ENCODE measurements at regions not wholly inside any gene's neighbourhood (a gene's known extent, or its start where the extent isn't known, plus 50 kb on each side); places are given as distances from the start of the nearest gene placed in this dataset.

GRCh38 chr10:47225928-47226645 lies 73.9 kb upstream of the GDF10 start:
- TF ChIP-seq ZNF391 (tag by site-specific recombination; IDR thresholded peaks at IDR 0.05; ENCODE audit: borderline replicate concordance, low read depth) (no peak), GLI4 (tag by site-specific recombination; IDR thresholded peaks at IDR 0.05) (no peak), SALL2 (tag by site-specific recombination; IDR thresholded peaks at IDR 0.05; ENCODE audit: borderline replicate concordance) (no peak), ZNF660 (tag by site-specific recombination; IDR thresholded peaks at IDR 0.05) (no peak), ZNF621 (tag by site-specific recombination; IDR thresholded peaks at IDR 0.05) (no peak), ZNF221 (tag by site-specific recombination; IDR thresholded peaks at IDR 0.05; ENCODE audit: borderline replicate concordance) (no peak), OVOL3 (tag by site-specific recombination; IDR thresholded peaks at IDR 0.05) (no peak), ZNF560 (tag by site-specific recombination; IDR thresholded peaks at IDR 0.05; ENCODE audit: borderline replicate concordance) (no peak), ZNF416 (tag by site-specific recombination; IDR thresholded peaks at IDR 0.05) (no peak), ZNF112 (tag by site-specific recombination; IDR thresholded peaks at IDR 0.05) (no peak), ZNF449 (tag by site-specific recombination; IDR thresholded peaks at IDR 0.05) (no peak), ZNF10 (tag by site-specific recombination; IDR thresholded peaks at IDR 0.05) (no peak), ZNF280D (tag by site-specific recombination; IDR thresholded peaks at IDR 0.05) (no peak), ZNF664 (tag by site-specific recombination; IDR thresholded peaks at IDR 0.05) (no peak), INSM2 (tag by site-specific recombination; IDR thresholded peaks at IDR 0.05) (no peak)
- Histone ChIP-seq H3K27ac (ENCODE audit: extremely low read depth, low read depth, low read length) (no peak overlapping the region), H3K9me3 (ENCODE audit: control insufficient read depth, insufficient read depth, low read depth, low read length) (no peaks in the 10 kb centered on the region), H3K4me1 (ENCODE audit: control insufficient read depth, insufficient read depth, low read length) (no peaks in the 10 kb centered on the region), H3K36me3 (ENCODE audit: control insufficient read depth in 2 of 2, insufficient read depth in 1 of 2, low read length in 2 of 2) (no peaks in the 10 kb centered on the region), H3K4me3 (ENCODE audit: low read depth, low read length) (no peak overlapping the region)
- ChIA-PET POLR2A (no interaction called here), CTCF (no interaction called here)

- H3K4me1 ChIP-seq (ENCODE audit: control insufficient read depth, insufficient read depth, low read length): no peaks in the 10 kb centered on the region
- POLR2A ChIA-PET: no interaction called here
- no peak overlapping the region for H3K4me3 ChIP-seq (ENCODE audit: low read depth, low read length)
- TF ChIP-seq ZNF654 (tag by site-specific recombination; IDR thresholded peaks at IDR 0.05; ENCODE audit: low read depth) (no peak), ZFP41 (tag by site-specific recombination; IDR thresholded peaks at IDR 0.05; ENCODE audit: borderline replicate concordance) (no peak), ZNF48 (tag by site-specific recombination; IDR thresholded peaks at IDR 0.05) (no peak), ZNF184 (tag by site-specific recombination; IDR thresholded peaks at IDR 0.05) (no peak), ZBTB8A (tag by site-specific recombination; IDR thresholded peaks at IDR 0.05) (no peak), ZNF280C (tag by site-specific recombination; IDR thresholded peaks at IDR 0.05) (no peak), ZNF792 (tag by site-specific recombination; IDR thresholded peaks at IDR 0.05) (no peak), ZNF600 (tag by site-specific recombination; IDR thresholded peaks at IDR 0.05) (no peak)
- no peak overlapping the region for H3K27ac ChIP-seq (ENCODE audit: extremely low read depth, low read depth, low read length)
- CTCF ChIA-PET: no interaction called here
- no peaks in the 10 kb centered on the region for H3K36me3 ChIP-seq (ENCODE audit: control insufficient read depth in 2 of 2, insufficient read depth in 1 of 2, low read length in 2 of 2)
- no peaks in the 10 kb centered on the region for H3K9me3 ChIP-seq (ENCODE audit: control insufficient read depth, insufficient read depth, low read depth, low read length)
Observed at GRCh38 chr10:47230482-47230881, 69.5 kb upstream of the GDF10 start.

Measured in HEK293 (cell line).